GM18505 (cell line): ENCODE measurements at regions not wholly inside any gene's neighbourhood (a gene's known extent, or its start where the extent isn't known, plus 50 kb on each side); places are given as distances from the start of the nearest gene placed in this dataset.

ENCODE experiments used
- ATAC-seq: cut with Tn5 transposase; IDR thresholded peaks from one replicate; pipeline ENCODE4 v1.9.1; 2021; ENCODE audit not compliant: unreplicated experiment
- POLR2A ChIP-seq: IDR thresholded peaks from 4 replicates; pipeline ENCODE4 v1.6.1; 2011; ENCODE audit warnings: borderline replicate concordance; ENCODE audit not compliant: insufficient read depth, insufficient read length; ENCODE audit errors: extremely low read depth

DNA sequence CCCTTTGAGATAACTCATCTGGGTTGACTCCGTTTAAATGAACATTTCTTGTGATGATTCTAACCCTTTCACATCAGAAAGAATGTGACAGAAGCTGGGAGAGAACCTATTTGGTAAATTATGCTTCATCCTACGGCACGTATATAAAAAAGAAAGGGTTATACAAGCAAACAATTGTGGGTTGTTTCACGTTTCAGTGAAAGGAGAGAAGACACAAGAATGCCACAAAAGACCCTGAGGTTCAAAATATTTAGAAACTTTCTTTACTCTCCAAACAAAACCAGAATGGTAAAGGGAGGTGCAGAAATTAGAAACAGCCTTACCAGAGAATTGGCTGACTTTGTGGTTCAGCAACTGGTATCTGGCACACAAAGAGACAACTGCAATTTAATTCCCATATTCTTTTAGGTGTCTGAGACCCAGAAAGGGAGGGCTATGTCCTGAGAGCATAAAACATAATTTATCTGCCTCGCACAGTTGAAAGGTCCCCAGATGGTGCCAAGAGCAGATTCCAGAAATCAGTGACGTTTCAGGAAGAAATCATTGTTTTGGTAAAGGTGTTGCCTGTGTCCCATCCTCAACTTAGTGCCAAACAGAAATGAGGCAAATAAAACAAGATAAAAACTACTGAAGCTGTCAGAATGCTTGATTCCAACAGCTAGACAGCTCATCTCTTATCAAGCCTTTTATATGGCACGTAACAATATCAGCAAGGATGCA is 361.4 kb downstream of the EFNB2 start:
- no peak for ATAC-seq
- TF ChIP-seq POLR2A: no peak

- ATAC-seq: no peak
- TF ChIP-seq POLR2A: no peak
These were observed 362.1 kb downstream of the EFNB2 start for GRCh38 chr13:106173346-106173745.

- ATAC-seq: no peak
- no peak for TF ChIP-seq POLR2A
These were observed 363.1 kb downstream of the EFNB2 start for GRCh38 chr13:106172176-106172905.

- no peak for TF ChIP-seq POLR2A
- no peak for ATAC-seq
These were observed 372.0 kb downstream of the EFNB2 start for GRCh38 chr13:106163426-106163825.

DNA sequence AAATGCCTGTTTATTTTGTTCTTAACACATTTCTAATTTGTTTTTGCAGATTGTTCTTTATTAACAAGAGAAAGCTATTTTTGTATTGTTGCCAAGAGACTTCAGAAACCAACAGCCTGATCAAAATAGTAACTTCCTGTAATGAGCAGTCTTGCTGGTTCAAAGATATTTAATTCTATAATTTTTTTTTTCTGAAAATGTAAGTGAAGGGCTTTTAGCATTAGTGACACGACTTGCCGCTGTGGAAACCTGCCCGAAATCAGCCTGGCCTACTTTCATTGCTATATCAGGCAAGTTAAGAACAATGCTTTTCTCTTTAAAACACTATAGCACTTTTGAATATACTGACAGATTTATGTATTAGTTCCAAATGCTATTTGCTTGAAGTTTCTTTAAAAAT is 374.3 kb downstream of the EFNB2 start:
- TF ChIP-seq POLR2A: no peak
- ATAC-seq: no peak

GRCh38 chr13:106159295-106160195 is 375.9 kb downstream of the EFNB2 start:
- ATAC-seq: no peak
- no peak for TF ChIP-seq POLR2A

- ATAC-seq: no peak
These were observed 379.0 kb downstream of the EFNB2 start for GRCh38 chr13:106156468-106156867.

GRCh38 chr13:106155411-106155810 is 380.1 kb downstream of the EFNB2 start:
- no peak for TF ChIP-seq POLR2A
- no peak for ATAC-seq

More at GRCh38 chr13:106156468-106156867, 379.0 kb downstream of the EFNB2 start:
- TF ChIP-seq POLR2A: no peak

DNA sequence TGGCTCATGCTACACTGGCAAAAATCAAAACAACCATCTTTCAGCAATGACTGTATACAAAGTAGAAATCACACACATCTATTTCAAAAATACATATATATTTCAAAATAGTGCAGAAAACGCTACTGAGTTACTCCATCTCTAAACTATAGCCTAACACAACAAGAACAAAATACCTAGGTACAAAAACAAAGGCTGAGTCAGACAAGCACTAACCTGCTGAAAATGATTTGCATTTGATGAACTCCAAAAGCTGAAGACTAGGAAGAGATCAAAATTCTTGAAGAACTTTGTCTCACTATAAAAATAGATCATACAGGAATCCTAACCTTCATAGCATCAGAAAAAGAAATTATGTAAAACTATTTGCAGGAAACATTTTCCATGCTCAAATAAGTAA is 381.6 kb downstream of the EFNB2 start:
- no peak for ATAC-seq
- no peak for TF ChIP-seq POLR2A

- no peak for TF ChIP-seq POLR2A
- no peak for ATAC-seq
These were observed 382.4 kb downstream of the EFNB2 start for GRCh38 chr13:106153041-106153440.

DNA sequence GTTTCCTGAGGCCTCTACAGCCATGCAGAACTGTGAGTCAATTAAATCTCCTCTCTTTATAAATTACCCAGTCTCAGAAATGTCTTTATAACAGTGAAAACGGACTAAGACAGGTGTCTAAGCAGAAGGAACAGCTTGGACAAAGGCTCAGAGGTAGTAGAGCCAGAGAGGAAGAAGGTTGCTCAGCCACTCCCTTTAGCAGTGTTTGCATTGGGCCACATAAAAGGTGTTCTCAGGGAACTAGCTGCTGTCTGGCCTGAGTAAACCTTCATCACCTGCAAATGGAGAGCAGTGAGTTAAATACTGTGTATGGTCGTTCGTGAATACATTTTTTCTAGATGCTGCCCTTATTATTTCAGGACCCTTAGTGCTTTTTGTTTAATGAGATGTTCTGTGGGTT is 383.4 kb downstream of the EFNB2 start:
- no peak for TF ChIP-seq POLR2A
- no peak for ATAC-seq

DNA sequence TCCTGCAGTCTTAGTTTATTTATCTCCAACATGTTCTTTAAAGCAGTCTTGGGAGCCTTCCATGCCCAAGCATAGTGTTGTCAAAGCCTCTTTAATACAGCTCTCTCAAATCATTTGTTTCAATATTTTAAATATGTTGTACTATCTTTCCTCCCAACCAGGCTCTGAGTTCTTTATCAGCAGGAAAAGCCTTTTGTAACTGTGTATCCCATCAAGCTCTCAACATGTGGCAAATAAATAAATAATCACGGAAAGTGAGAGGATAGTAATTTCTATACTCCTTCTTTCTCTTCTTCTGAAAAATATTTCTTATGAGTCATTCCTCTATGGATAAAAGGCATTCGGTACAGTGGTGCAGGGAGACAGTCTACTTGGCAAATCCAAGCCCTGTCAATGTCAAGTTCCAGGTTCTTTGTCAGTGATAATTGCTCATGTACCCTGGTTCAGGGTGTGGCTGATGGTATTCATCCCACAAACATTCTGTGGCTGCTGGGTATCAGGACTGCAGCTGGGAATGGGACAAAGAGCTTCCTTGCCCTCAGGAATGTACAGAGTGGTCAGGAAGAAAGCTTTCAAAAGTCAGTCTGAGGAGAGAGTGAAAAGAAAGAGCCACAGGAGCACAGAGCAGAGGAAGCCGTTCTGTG is 384.3 kb downstream of the EFNB2 start:
- TF ChIP-seq POLR2A: no peak
- no peak for ATAC-seq
